ENCODE measurements at regions not wholly inside any gene's neighbourhood (a gene's known extent, or its start where the extent isn't known, plus 50 kb on each side); places are given as distances from the start of the nearest gene placed in this dataset.

DNA sequence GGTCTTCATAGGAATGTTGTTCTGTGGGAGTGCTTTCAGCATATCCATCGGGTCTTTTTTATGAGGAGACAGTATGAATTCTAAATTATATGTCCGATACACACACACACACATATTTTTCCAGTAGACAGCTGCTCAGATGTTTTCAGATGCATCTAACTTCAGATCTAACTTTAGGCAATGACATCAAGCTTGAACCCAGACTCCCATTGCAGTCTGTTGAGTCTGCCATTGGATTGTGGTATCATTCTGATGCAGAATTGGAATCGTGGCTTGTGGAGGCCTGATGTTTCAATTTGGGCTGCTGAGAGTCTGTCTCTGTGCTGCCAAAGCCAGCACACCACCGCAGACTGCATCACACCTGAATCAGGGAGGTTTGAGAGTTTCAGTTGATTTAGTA is 376.4 kb downstream of the OSTF1 start:
- Histone ChIP-seq H3K9ac (no peak overlapping the region), H3K4me2 (no peak overlapping the region), H3K9me2 (no peaks in the 10 kb centered on the region), H3K27me3 (ENCODE audit: insufficient read depth) (no peaks in the 10 kb centered on the region), H3K4me1 (ENCODE audit: control insufficient read depth in 1 of 2, insufficient read depth in 2 of 2, low read depth in 1 of 2, low read length in 1 of 2) (peaks cover 0 to 9% of the 10 kb centered on the region in 2 experiments; a peak in 2 of 4 replicates), H3F3A (replicated peaks; ENCODE audit: insufficient read depth) (no peaks in the 10 kb centered on the region), H3K36me3 (replicated peaks in 1 of 2; ENCODE audit: control insufficient read depth in 1 of 2, insufficient read depth in 2 of 2, low read length in 1 of 2) (no peaks in the 10 kb centered on the region), H3K79me2 (ENCODE audit: insufficient read depth) (no peaks in the 10 kb centered on the region), H2AFZ (ENCODE audit: low read depth) (no peak overlapping the region), H3K27ac (ENCODE audit: low read depth in 2 of 2, low read length in 1 of 2) (no peak overlapping the region), H3K4me3 (ENCODE audit: low read depth in 2 of 2, low read length in 1 of 2) (no peak overlapping the region), H3K9me3 (no peaks in the 10 kb centered on the region), H4K20me1 (ENCODE audit: insufficient read depth) (no peaks in the 10 kb centered on the region)
- TF ChIP-seq TEAD4 (IDR thresholded peaks at IDR 0.05; ENCODE audit: borderline replicate concordance, insufficient read depth) (no peak), RCOR1 (IDR thresholded peaks at IDR 0.05; ENCODE audit: low read length) (no peak), REST (IDR thresholded peaks at IDR 0.05; ENCODE audit: low read depth, low read length) (no peak), NFIC (IDR thresholded peaks at IDR 0.05; ENCODE audit: borderline replicate concordance) (no peak), EZH2phosphoT487 (IDR thresholded peaks at IDR 0.05; ENCODE audit: borderline replicate concordance, low read depth) (no peak), POLR2AphosphoS5 (IDR thresholded peaks at IDR 0.05; ENCODE audit: low read depth, low read length) (no peak), FOSL2 (IDR thresholded peaks at IDR 0.05; ENCODE audit: borderline replicate concordance, low read depth) (no peak), RAD21 (IDR thresholded peaks at IDR 0.05; ENCODE audit: low read length) (no peak), NRF1 (IDR thresholded peaks at IDR 0.05; ENCODE audit: low read depth, low read length) (no peak), ELF1 (IDR thresholded peaks at IDR 0.05) (no peak), MAX (IDR thresholded peaks at IDR 0.05; ENCODE audit: low read depth) (no peak), EP300 (IDR thresholded peaks at IDR 0.05; ENCODE audit: borderline replicate concordance in 1 of 2, low read depth in 1 of 2, low read length in 1 of 2) (no peak), MXI1 (IDR thresholded peaks at IDR 0.05; ENCODE audit: low read depth, low read length) (no peak), GABPA (IDR thresholded peaks at IDR 0.05; ENCODE audit: low read depth) (no peak), RFX5 (IDR thresholded peaks at IDR 0.05; ENCODE audit: low read length) (no peak)
- TF ChIP-seq, protein P1, sequence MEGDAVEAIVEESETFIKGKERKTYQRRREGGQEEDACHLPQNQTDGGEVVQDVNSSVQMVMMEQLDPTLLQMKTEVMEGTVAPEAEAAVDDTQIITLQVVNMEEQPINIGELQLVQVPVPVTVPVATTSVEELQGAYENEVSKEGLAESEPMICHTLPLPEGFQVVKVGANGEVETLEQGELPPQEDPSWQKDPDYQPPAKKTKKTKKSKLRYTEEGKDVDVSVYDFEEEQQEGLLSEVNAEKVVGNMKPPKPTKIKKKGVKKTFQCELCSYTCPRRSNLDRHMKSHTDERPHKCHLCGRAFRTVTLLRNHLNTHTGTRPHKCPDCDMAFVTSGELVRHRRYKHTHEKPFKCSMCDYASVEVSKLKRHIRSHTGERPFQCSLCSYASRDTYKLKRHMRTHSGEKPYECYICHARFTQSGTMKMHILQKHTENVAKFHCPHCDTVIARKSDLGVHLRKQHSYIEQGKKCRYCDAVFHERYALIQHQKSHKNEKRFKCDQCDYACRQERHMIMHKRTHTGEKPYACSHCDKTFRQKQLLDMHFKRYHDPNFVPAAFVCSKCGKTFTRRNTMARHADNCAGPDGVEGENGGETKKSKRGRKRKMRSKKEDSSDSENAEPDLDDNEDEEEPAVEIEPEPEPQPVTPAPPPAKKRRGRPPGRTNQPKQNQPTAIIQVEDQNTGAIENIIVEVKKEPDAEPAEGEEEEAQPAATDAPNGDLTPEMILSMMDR (IDR thresholded peaks at IDR 0.05), result no peak
- TF ChIP-seq, protein P2, sequence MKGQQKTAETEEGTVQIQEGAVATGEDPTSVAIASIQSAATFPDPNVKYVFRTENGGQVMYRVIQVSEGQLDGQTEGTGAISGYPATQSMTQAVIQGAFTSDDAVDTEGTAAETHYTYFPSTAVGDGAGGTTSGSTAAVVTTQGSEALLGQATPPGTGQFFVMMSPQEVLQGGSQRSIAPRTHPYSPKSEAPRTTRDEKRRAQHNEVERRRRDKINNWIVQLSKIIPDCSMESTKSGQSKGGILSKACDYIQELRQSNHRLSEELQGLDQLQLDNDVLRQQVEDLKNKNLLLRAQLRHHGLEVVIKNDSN (IDR thresholded peaks at IDR 0.05; ENCODE audit: borderline replicate concordance, low read depth), result no peak
- DNase-seq, result no peak
- 27% methylated on average over 4 of the region's 4 CpGs for WGBS (ENCODE audit: low lambda C conversion rate)
- ChIA-PET POLR2A (no interaction called here), CTCF (no interaction called here)
